ENCODE measurements at regions not wholly inside any gene's neighbourhood (a gene's known extent, or its start where the extent isn't known, plus 50 kb on each side); places are given as distances from the start of the nearest gene placed in this dataset.
A peak's percentile ranks its signal among the peaks of the same experiment; 100 is the strongest.
"Not testable (repeated sequence)": the region's sequence is repeated elsewhere in the genome, so short reads cannot be mapped to it uniquely, and the experiment has no call there.

DNA sequence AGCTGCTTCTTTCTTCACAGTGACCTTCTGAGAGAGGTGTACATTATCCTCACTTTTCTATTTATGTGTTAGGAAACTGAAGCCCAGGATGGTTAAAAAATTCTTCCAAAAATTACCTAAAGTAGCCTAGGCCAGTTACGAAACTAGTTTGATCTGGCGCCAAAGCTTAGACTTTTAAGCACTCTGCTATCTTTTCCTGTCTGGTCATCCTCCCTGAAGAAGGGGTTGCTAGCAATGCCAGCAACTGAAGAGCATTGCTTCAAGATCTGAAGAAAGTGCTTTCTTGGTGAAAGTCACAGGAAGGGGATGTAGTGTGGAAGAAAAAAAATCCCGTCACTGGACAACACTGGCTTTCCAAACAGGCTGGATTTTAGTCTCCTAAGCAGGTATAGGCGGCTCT is 618.8 kb upstream of the GRM7 start:
- no peak for DNase-seq

DNA sequence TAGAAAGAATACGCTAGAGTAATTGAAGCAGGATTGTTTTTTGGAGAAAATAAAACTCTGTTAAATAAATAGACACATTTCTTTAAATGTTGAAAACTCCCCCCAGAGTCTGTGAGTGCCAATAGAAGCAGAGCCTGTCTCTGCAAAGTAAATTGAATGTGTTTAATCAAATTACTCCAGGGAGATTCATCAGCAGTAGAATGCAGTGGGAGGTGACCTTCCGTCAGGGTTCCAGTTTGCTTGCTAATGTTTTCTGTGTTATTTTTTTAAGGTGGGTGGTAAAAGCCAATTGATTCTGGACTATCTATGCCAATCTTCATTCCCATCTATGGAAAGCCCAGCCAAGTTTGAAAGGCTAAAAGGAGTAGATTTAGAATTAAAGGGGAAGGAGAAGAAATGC is 612.4 kb upstream of the GRM7 start:
- no peak for DNase-seq

- no peak for DNase-seq
Observed at GRCh38 chr3:6249679-6250078, 611.2 kb upstream of the GRM7 start.

- no peak for DNase-seq
Observed at GRCh38 chr3:6250167-6250566, 610.7 kb upstream of the GRM7 start.

DNA sequence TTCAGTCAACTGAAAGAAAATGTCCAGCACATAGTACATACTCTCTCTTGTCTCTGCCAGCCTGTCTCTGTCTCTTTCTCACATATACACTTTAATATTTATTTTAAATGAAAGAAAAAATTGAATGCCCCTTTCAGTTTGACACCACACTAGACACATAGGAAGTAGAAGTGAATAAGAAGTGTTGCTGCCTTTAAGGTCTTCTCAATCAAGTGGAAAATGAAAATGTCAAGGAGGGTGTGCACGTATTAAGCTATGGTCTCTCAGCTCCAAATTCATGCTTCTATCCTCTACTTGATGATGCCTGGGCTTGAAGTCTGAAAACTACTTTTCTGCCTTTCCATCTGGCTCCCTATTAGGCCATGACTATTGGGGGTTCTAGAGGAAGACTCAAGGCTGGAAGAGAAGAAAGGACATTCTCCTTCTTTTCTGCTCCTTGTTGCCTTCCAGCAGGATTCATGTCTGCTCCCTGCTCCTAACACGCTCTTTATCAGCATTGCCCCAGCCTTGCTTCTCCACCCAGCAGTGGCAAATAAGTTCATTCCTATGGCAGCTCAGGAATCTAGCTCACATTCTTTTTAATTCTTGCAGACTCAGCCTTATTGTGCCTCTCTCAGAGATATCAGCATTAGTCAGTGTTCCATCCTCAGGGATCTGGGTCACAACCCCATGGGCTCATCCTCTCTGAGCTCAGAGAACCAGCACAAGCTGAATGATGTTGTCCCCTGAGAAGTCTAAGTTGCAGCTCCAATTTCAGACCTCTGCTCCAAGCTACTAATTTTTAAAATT is 609.1 kb upstream of the GRM7 start:
- DNase-seq: no peak

DNA sequence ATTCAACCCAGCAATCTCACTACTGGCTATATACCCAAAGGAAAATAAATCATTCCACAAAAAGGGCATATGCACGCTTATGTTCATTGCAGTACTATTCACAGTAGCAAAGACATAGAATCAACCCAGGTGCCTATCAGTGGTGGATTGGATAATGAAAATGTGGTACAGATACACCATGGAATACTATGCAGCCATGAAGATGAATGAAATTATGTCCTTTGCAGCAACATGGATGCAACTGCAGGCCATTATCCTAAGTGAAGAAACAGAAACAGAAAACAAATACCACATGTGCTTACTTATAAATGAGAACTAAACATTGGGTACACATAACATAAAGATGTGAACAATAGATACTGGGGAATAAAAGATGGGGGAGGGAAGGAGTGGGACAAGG is 606.4 kb upstream of the GRM7 start:
- no peak for DNase-seq

GRCh38 chr3:6255229-6255628 is 605.7 kb upstream of the GRM7 start:
- no peak for DNase-seq

- DNase-seq: no peak
Observed at GRCh38 chr3:6260551-6261191, 600.2 kb upstream of the GRM7 start.

DNA sequence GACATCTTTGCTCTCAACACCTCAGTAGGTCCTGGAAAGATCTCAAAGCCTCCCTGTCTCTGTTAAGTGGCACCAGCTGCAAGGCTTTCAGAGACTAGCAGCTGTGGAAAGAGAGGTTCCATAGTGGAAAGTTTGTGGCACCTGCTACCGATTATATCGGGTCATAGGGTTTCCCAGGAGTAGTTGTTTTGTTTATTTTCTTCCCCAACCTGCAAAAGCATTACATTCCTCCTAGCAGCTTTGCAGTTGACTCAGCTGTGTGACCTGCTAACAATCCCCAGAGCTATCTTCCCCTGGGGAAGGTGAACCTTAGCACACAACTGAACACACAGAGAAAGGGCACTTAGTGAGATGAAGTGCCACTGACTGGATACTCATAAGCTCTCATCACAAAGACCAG is 598.9 kb upstream of the GRM7 start:
- peak; percentile 5 for DNase-seq

DNA sequence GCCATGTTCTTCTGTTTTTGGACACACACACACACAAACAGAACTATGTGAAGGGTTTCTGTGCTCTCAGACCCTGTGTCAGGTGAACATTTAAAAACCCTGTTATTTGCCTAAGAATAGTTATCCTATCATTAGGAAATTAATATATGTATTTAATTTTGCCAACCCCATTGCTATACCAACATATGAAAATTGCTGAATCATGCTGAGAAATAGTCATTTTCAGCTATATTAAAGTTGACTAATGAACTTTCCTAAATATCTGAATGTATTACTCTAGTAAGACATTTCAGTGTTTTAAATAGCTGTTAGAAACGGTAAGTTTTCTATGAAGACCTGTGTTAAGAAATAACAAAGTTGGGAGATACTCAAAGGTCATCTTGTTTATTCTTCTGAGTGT is 596.9 kb upstream of the GRM7 start:
- DNase-seq: no peak

- DNase-seq: no peak
Observed at GRCh38 chr3:6264906-6265305, 596.0 kb upstream of the GRM7 start.

DNA sequence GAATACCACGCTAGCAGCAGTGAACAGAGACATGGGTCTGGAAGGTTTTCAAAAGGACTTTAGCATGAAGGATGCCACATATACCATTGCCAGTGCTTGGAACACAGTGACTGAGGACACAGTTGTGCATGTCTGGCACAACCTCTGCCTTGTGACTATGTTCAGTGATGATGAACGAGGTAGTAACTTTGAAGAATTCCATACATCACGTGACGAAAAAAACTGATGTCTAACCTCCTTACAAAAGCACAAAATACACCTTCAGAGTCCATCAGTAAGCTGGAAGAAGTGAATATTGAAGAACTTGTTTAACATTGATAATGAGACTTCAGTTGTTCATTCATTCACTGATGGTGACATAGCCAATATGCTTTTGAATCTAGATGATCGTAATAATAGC is 594.8 kb upstream of the GRM7 start:
- no peak for DNase-seq

GRCh38 chr3:6273878-6274277 is 587.0 kb upstream of the GRM7 start:
- no peak for DNase-seq

DNA sequence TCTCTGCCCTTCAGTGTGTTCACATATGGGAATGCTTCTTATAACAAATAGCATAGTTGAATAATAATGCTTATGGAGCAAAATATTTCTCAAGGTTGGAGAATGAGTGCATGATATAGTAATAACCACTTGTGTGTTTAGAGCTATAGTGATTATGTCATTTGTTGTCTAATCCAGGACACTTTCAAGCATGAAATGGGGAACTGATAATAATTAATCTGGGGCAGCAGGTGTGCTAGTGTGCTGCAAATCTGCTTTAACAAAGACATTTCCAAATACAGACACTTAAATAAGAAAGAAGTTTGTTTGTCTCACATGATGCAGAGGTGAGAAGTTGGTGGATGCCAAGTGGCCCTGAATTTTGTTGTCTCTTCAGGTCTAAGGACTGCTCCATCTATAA is 579.3 kb upstream of the GRM7 start:
- no peak for DNase-seq

DNA sequence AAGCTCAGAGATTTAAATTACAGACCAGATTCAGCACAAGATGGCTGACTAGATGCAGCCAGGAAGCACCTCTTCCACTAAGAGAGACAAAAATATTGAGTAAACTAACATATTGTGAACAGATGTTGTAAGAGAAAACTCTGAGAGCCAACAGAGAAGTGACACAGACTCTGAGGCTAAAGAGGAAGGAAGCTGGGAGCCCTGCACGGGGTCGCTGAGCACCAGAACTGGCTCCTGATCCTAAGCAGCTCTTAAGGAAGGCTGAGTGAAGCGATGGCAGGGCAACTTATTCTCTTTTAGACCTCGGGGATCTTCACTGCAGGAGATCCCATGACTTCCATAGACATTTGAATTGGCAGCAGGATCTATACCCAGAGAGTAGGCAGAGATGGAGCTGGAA is 578.0 kb upstream of the GRM7 start:
- no peak for DNase-seq

GRCh38 chr3:6287088-6287875 is 573.6 kb upstream of the GRM7 start:
- DNase-seq: no peak

DNA sequence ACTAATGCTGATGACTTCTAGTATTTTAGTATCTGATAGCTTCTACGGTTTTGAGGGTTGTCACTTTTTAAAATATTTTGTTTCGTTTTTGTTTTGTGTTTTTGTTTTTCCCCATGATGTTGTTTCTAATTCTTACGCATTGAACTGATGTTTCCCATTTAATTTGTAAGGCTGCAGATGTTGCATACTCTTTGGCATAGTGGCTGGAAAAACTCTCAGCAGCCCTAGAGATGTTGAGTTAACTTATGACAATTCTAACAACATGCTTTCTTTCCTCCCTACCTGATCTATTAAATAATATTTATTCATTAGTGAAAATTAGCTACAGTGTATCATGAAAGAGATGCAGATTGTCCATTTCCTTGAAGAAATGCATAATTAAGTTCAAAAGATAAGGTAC is 559.3 kb upstream of the GRM7 start:
- no peak for DNase-seq

DNA sequence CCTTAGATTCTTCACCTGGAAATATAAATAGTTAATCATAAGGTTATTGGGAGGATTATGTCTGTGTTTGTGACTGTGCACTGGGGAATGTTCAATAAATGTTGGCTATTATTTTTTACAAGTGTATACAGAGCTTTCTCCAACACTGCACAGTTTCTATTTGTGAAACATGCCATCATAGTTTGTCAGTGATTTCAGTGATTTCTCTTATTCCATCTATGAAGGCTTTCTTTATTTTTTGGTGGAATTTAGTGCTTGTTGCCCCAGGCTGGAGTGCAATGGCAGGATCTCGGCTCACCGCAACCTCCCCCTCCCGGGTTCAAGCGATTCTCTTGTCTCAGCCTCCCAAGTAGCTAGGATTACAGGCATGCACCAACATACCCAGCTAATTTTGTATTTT is 545.0 kb upstream of the GRM7 start:
- no peak for DNase-seq

GRCh38 chr3:6321999-6322398 is 538.9 kb upstream of the GRM7 start:
- no peak for DNase-seq

- no peak for DNase-seq
Observed at GRCh38 chr3:6326771-6327170, 534.1 kb upstream of the GRM7 start.

DNA sequence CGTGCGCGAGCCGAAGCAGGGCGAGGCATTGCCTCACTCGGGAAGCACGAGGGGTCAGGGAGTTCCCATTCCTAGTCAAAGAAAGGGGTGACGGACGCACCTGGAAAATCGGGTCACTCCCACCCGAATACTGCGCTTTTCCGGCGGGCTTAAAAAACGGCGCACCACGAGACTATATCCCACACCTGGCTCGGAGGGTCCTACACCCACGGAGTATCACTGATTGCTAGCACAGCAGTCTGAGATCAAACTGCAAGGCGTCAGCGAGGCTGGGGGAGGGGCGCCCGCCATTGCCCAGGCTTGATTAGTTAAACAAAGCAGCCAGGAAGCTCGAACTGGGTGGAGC is 520.0 kb upstream of the GRM7 start:
- DNase-seq: not testable (repeated sequence)

GRCh38 chr3:6351752-6352151 is 509.2 kb upstream of the GRM7 start:
- no peak for DNase-seq

- DNase-seq: no peak
Observed at GRCh38 chr3:6354653-6355052, 506.3 kb upstream of the GRM7 start.

DNA sequence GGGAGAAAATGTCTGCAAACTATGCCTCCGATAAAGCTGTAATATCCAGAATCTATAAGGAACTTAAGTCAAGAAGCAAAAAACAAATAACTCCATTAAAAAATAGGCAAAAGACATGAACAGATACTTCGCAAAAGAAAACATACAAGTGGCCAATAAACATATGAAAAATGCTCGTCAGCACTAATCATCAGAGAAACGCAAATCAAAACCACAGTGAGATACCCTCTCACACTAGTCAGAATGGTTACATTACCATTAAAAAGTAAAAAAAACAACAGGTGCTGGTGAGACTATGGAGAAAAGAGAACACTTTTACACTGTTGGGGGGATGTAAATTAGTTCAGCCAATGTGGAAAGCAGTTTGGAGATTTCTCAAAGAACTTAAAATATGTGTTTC is 498.5 kb upstream of the GRM7 start:
- no peak for DNase-seq
